BLaER1 treated with 17β-estradiol and CSF1 and Interleukin-3, amounts not matched to agents 10 nM and 100 nM (cell line): ENCODE measurements at regions not wholly inside any gene's neighbourhood (a gene's known extent, or its start where the extent isn't known, plus 50 kb on each side); places are given as distances from the start of the nearest gene placed in this dataset.

ENCODE experiments used
- H3K27ac ChIP-seq, 11 experiments: shearing (Covaris generic); formaldehyde crosslinking; 2 replicates each; pipeline ENCODE4 v1.8.1; 2022
- H3K27me3 ChIP-seq, 11 experiments: shearing (Covaris generic); formaldehyde crosslinking; 2 replicates each; pipeline ENCODE4 v1.8.1; 2022
- H3K36me3 ChIP-seq, 11 experiments: shearing (Covaris generic); formaldehyde crosslinking; 2 replicates each; pipeline ENCODE4 v1.8.1; 2022
- H3K4me1 ChIP-seq, 10 experiments: shearing (Covaris generic); formaldehyde crosslinking; 2 replicates each; pipeline ENCODE4 v1.8.1; 2022
- H3K4me2 ChIP-seq, 11 experiments: shearing (Covaris generic); formaldehyde crosslinking; 2 replicates each; pipeline ENCODE4 v1.8.1; 2022
- H3K4me3 ChIP-seq, 10 experiments: shearing (Covaris generic); formaldehyde crosslinking; 2 replicates each; pipeline ENCODE4 v1.8.1; 2022
- H3K9ac ChIP-seq, 11 experiments: shearing (Covaris generic); formaldehyde crosslinking; 2 replicates each; pipeline ENCODE4 v1.8.1; 2022
- H3K9me3 ChIP-seq, 11 experiments: shearing (Covaris generic); formaldehyde crosslinking; replicated peaks in 1 of 11; 2 replicates each; pipeline ENCODE4 v1.8.1; 2022
- H4K20me1 ChIP-seq, 11 experiments: shearing (Covaris generic); formaldehyde crosslinking; 2 replicates each; pipeline ENCODE4 v1.8.1; 2022
- Cebpa-rat ChIP-seq, 11 experiments: shearing (Covaris generic); IDR thresholded peaks; 2 replicates each; pipeline ENCODE4 v1.8.1; 2022

DNA sequence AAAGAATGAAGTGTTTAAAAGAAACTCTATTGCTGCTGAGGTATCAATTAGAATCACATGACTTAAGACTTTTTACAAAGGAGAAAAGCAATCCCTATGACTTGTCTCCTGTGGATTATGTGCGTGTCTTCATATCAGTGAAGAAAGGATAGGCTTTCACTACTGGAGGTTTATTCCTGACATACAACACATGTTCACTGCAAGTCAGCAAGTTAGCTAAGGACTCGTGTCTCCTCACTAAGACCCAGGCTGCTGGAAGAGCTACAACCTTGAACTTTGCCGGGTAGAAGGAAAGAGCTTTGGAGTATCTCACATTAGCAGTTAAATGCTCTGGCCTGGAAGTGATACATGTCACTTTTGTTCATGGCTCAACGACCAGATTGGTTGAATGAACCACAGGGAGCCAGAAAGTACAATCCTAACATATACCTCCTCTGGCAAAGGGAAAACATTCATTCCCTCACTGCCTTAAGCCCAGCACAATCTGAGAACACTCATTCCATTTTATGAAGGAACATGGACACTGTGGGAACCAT is 215.3 kb downstream of the RNF152 start:
- no peaks in the 10 kb centered on the region for H3K27me3 ChIP-seq
- H3K4me3 ChIP-seq: no peak overlapping the region
- no peak overlapping the region for H3K27ac ChIP-seq
- no peaks in the 10 kb centered on the region for H4K20me1 ChIP-seq
- no peak for TF ChIP-seq Cebpa-rat (IDR thresholded peaks at IDR 0.05)
- H3K36me3 ChIP-seq: no peaks in the 10 kb centered on the region
- H3K9me3 ChIP-seq: peaks cover 13 to 29% (median 19%) of the 10 kb centered on the region in 11 experiments
- H3K4me2 ChIP-seq: no peak overlapping the region
- H3K9ac ChIP-seq: no peak overlapping the region
- no peaks in the 10 kb centered on the region for H3K4me1 ChIP-seq

DNA sequence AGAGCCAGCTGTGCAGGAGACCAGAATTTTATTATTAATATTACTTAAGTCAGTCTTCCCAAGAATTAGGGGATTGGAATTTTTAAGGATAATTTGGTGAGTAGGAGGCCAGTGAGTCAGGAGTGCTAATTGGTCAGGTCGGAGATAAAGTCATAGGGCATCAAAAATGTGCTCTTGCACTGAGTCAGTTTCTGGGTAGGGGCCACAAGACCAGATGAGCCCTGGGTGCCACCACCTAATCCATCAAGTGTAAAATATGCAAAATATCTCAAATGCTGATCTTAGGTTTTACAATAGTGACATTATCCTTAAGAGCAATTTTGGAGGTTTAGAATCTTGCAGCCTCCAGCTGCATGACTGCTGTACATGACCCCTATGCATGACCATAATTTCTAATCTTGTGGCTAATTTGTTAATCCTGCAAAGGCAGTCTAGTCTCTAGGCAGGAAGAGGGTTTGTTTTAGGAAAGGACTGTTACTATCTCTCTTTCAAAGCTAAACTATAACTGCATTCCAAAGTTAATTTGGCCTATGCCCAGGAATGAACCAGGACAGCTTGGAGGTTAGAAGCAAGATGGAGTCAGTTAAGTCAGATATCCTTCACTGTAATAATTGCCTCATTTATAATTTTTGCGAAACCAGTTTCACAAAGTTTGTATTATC is 215.9 kb downstream of the RNF152 start:
- Histone ChIP-seq H3K36me3 (no peaks in the 10 kb centered on the region), H3K27me3 (no peaks in the 10 kb centered on the region), H3K9me3 (peaks cover 13 to 29% (median 19%) of the 10 kb centered on the region in 11 experiments), H3K4me2 (no peak overlapping the region), H3K4me3 (no peak overlapping the region), H3K27ac (no peak overlapping the region), H3K4me1 (no peaks in the 10 kb centered on the region), H4K20me1 (no peaks in the 10 kb centered on the region), H3K9ac (no peak overlapping the region)
- TF ChIP-seq Cebpa-rat (IDR thresholded peaks at IDR 0.05): no peak

DNA sequence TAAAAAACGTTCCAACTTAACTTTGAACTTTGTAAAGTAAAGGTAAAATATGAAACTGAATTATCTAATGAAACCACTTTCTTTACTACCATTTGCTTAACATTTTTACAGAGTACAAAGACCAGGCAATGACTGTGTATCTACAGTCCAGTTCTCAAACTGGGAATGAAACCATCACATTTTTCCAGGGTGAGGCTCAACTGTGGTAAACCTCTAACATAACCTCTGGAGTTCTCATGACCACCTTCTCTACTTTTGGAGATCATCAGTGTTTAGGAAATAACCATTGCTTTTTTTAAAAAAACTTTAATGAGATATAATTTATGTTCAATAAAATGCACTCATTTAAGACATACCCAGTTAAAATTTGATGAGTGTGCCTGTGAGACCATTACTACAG is 223.5 kb downstream of the RNF152 start:
- Histone ChIP-seq H3K4me3 (no peak overlapping the region), H3K9me3 (no peaks in the 10 kb centered on the region), H3K4me2 (no peak overlapping the region), H3K4me1 (peaks cover 0 to 6% (median 0%) of the 10 kb centered on the region in 10 experiments; a peak in 3 of 20 replicates), H3K27ac (no peak overlapping the region), H3K36me3 (no peaks in the 10 kb centered on the region), H4K20me1 (no peaks in the 10 kb centered on the region), H3K9ac (no peak overlapping the region), H3K27me3 (0 out of 22 replicates have a peak, but pooled peaks cover 0 to 3% (median 0%) of the 10 kb centered on the region in 11 experiments)
- TF ChIP-seq Cebpa-rat (IDR thresholded peaks at IDR 0.05): no peak

DNA sequence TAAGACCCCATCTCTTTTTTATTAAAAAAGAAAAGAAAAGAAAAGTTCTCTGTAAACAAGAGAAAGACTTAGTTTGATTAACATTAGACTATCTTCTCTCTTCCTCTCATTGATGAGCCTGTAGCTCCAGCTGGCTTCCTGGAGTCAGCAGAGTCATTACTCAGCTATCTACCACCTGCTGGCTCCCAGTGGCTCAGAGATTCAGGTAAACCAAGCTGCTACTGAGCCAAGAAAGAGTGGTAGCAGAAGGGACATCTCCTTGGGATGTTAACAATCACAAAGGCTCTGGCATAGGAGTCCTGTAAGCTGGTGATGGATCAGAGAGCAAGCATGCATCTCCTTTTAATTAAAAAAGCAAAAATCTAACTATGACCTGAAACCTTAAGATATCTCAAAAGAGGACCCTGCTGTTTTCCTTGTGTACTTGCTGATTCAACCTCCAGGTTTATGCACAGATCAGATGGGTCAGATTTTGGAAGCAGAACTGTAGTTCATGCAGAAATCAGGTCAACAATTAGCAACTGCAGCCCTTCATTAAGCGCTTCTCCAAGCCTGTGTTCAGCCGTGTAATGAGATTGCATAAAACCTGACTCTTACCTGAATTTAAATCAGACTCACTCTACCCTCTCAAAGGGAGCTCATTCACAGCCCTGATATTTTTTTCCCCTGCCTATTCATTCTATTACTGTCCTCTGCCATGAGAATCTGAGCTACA is 225.8 kb downstream of the RNF152 start:
- Histone ChIP-seq H3K36me3 (no peaks in the 10 kb centered on the region), H4K20me1 (no peaks in the 10 kb centered on the region), H3K9me3 (peaks cover 0 to 5% (median 0%) of the 10 kb centered on the region in 11 experiments; a peak in 4 of 22 replicates), H3K4me2 (no peak overlapping the region), H3K4me3 (no peak overlapping the region), H3K4me1 (peaks cover 0 to 6% (median 0%) of the 10 kb centered on the region in 10 experiments; a peak in 3 of 20 replicates), H3K9ac (no peak overlapping the region), H3K27me3 (0 out of 22 replicates have a peak, but pooled peaks cover 0 to 3% (median 0%) of the 10 kb centered on the region in 11 experiments), H3K27ac (no peak overlapping the region)
- TF ChIP-seq Cebpa-rat (IDR thresholded peaks at IDR 0.05): no peak

DNA sequence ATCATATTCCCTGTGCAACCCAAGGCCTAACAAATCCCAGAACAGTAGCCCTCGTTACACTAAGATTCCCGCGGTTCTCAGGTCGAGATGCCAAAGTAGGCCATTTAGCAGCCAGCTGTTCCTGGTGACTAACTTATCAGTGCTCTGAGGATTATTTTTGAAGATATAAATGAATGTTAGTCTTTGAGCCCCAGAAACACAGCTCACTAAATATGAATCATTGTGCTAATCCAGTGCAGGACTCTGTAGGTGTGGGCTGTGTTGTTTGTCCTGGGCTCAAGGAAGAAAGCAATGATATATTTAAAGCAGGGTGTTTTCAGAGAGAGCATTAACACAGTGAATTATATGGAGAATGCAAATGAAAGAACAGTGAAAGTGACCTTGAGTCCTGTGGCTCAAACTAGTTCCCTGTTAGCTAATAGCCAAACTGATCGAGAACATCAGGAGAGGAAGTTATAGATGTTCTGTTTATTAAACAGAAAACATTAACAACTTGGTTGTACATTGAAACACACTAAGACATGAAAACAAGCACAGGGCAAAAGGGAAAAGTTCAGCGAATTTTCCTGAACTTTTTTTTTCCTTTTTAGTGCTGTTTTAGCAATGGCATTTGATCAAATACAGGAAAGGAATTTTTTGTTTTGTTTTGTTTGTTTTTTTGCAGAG is 228.3 kb downstream of the RNF152 start:
- no peak for TF ChIP-seq Cebpa-rat (IDR thresholded peaks at IDR 0.05)
- Histone ChIP-seq H4K20me1 (no peaks in the 10 kb centered on the region), H3K27me3 (no peaks in the 10 kb centered on the region), H3K9ac (no peak overlapping the region), H3K9me3 (peaks cover 0 to 7% (median 0%) of the 10 kb centered on the region in 11 experiments; a peak in 4 of 22 replicates), H3K27ac (no peak overlapping the region), H3K36me3 (no peaks in the 10 kb centered on the region), H3K4me1 (peaks cover 0 to 8% (median 0%) of the 10 kb centered on the region in 10 experiments; a peak in 3 of 20 replicates), H3K4me3 (no peak overlapping the region), H3K4me2 (no peak overlapping the region)

DNA sequence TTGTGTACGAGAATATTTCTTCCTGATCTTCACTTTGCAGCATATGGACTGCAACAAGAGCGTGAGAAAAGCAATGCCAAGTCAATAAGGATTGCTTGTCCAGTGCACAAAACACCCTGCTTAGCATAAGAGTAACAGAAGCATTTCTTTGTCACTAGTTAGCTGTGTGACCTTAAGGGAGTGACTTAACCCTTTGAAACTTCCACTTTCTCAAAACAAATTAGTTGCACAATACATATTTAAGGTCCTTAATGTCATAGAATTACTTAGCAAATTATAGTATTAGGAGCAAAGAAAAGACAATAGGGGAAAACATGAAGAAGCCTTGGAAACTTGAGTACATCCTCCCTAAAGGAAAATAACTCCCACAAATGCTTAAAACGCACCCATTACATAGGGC is 230.1 kb downstream of the RNF152 start:
- Histone ChIP-seq H3K4me2 (no peak overlapping the region), H3K4me1 (peaks cover 0 to 8% (median 0%) of the 10 kb centered on the region in 10 experiments; a peak in 3 of 20 replicates), H3K9me3 (peaks cover 0 to 7% (median 0%) of the 10 kb centered on the region in 11 experiments; a peak in 5 of 22 replicates), H3K27me3 (no peaks in the 10 kb centered on the region), H3K9ac (no peak overlapping the region), H3K4me3 (no peak overlapping the region), H4K20me1 (no peaks in the 10 kb centered on the region), H3K36me3 (no peaks in the 10 kb centered on the region), H3K27ac (no peak overlapping the region)
- TF ChIP-seq Cebpa-rat (IDR thresholded peaks at IDR 0.05): no peak; a peak in 1 of 22 replicates

DNA sequence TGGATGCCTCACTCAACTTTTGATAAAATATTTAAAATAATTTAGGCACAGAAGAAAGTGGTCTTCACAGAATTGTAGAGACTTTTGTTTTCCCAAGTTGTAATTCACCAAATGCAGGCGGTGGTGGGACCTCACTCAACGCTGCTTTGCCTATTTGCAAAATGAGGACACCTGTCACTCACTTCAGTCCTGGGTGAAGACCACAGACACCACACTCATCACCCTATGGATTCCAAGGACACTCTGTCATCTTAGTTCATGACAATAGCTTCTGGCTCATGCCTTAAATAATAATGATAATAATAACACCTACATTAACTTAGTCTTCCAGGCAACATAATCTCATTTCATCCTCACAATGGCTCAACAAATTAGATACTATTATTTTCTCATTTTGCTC is 234.4 kb downstream of the RNF152 start:
- peaks cover 0 to 11% (median 0%) of the 10 kb centered on the region in 11 experiments; a peak in 3 of 22 replicates for H3K27me3 ChIP-seq
- H4K20me1 ChIP-seq: no peaks in the 10 kb centered on the region
- peaks cover 0 to 16% (median 8%) of the 10 kb centered on the region in 11 experiments; a peak in 8 of 22 replicates for H3K9me3 ChIP-seq
- no peak overlapping the region for H3K4me2 ChIP-seq
- H3K4me3 ChIP-seq: no peak overlapping the region
- no peaks in the 10 kb centered on the region for H3K36me3 ChIP-seq
- H3K4me1 ChIP-seq: peaks cover 0 to 8% (median 0%) of the 10 kb centered on the region in 10 experiments; a peak in 3 of 20 replicates
- no peak for TF ChIP-seq Cebpa-rat (IDR thresholded peaks at IDR 0.05)
- H3K9ac ChIP-seq: no peak overlapping the region
- H3K27ac ChIP-seq: no peak overlapping the region

DNA sequence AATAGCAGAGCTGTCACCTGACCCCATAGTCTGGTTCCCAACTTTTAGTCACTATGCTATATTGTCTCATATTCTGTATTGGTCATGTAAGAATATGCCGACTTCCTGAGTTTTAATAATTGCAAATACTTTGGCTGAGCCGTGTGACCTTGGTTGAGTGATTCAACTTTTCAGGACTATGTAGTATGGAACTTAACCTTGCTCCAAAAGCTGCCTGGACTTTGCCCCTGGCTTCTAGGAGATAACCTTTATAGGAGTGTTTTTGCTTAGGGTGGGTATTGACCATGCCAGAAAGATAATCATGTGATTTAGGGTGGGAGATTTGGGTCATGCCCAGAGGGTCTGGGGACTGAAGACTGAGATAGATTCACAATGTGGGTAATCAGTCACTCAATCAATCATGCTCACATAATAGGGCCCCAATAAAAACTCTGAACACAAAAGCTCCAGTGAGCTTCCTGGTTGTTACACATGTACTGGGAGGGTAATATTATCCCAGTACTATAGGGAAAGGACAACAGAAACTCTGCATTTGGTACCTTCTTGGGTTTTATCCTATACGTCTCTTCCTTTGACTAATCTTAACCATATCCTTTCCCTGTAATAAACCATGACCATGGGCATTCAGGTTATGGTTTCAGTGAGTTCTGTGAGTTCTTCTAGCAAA is 235.6 kb downstream of the RNF152 start:
- TF ChIP-seq Cebpa-rat (IDR thresholded peaks at IDR 0.05): no peak
- no peak overlapping the region for H3K4me3 ChIP-seq
- no peak overlapping the region for H3K27ac ChIP-seq
- H3K9ac ChIP-seq: no peak overlapping the region
- H3K4me2 ChIP-seq: no peak overlapping the region
- H4K20me1 ChIP-seq: no peaks in the 10 kb centered on the region
- peaks cover 0 to 11% (median 0%) of the 10 kb centered on the region in 11 experiments; a peak in 3 of 22 replicates for H3K27me3 ChIP-seq
- peaks cover 0 to 15% (median 8%) of the 10 kb centered on the region in 11 experiments; a peak in 8 of 22 replicates for H3K9me3 ChIP-seq
- H3K36me3 ChIP-seq: no peaks in the 10 kb centered on the region
- H3K4me1 ChIP-seq: peaks cover 0 to 8% (median 0%) of the 10 kb centered on the region in 10 experiments; a peak in 3 of 20 replicates
